Brain microvascular endothelial cell (primary cell): ENCODE measurements at regions not wholly inside any gene's neighbourhood (a gene's known extent, or its start where the extent isn't known, plus 50 kb on each side); places are given as distances from the start of the nearest gene placed in this dataset.

Source experiments
- DNase-seq: peaks from one replicate; pipeline ENCODE4 v3.0.0-alpha.2; 2020
- H3K27ac ChIP-seq: fragments of 250-450 bp; sonication (Bioruptor Pico); 2 replicates; pipeline ENCODE4 v1.5.1; 2020; ENCODE audit warnings: mild to moderate bottlenecking, moderate library complexity
- H3K27me3 ChIP-seq: fragments of 250-450 bp; sonication (Bioruptor Pico); replicated peaks from 2 replicates; pipeline ENCODE4 v1.5.1; 2020; ENCODE audit warnings: mild to moderate bottlenecking
- H3K36me3 ChIP-seq: fragments of 250-450 bp; sonication (Bioruptor Pico); replicated peaks from 2 replicates; pipeline ENCODE4 v1.5.1; 2020; ENCODE audit warnings: mild to moderate bottlenecking
- H3K4me3 ChIP-seq: 2 replicates; pipeline ENCODE4 v1.5.1; 2011; ENCODE audit warnings: low read depth, mild to moderate bottlenecking, control low read depth, low read length, moderate library complexity
- CTCF ChIP-seq: IDR thresholded peaks from 2 replicates; pipeline ENCODE4 v1.5.1; 2011; ENCODE audit warnings: low read depth, mild to moderate bottlenecking, moderate library complexity, low read length, control low read depth, inconsistent platforms; ENCODE audit errors: missing control alignments
- in situ Hi-C: cut with HindIII; loops from 2 replicates; pipeline ENCODE4 v1.10.0; 2017; ENCODE audit warnings: low sequenced_read_pairs, low pct_ligation_motif_present

- no peaks in the 10 kb centered on the region for H3K36me3 ChIP-seq
- no peak for TF ChIP-seq CTCF
- in situ Hi-C loops, result no loop called here
- H3K27ac ChIP-seq, result no peak overlapping the region
- no peak overlapping the region for H3K4me3 ChIP-seq
- DNase-seq, result no peak
- no peaks in the 10 kb centered on the region for H3K27me3 ChIP-seq
Measured at GRCh38 chr2:15790838-15791237, 149.5 kb upstream of the MYCN start.

- Histone ChIP-seq H3K36me3 (no peaks in the 10 kb centered on the region), H3K27ac (no peak overlapping the region), H3K4me3 (no peak overlapping the region), H3K27me3 (no peaks in the 10 kb centered on the region)
- in situ Hi-C loops, result no loop called here
- DNase-seq, result no peak
- TF ChIP-seq CTCF, result no peak
Measured at GRCh38 chr2:15791294-15791693, 149.1 kb upstream of the MYCN start.

GRCh38 chr2:15792331-15792730 is 148.0 kb upstream of the MYCN start:
- Histone ChIP-seq H3K4me3 (no peak overlapping the region), H3K27ac (no peak overlapping the region), H3K36me3 (no peaks in the 10 kb centered on the region), H3K27me3 (no peaks in the 10 kb centered on the region)
- no peak for DNase-seq
- in situ Hi-C loops, result no loop called here
- TF ChIP-seq CTCF, result no peak

- no peak for TF ChIP-seq CTCF
Measured at GRCh38 chr2:15793078-15793913, 147.1 kb upstream of the MYCN start.

GRCh38 chr2:15793978-15794377 is 146.4 kb upstream of the MYCN start:
- H3K27ac ChIP-seq, result no peak overlapping the region
- no peak for TF ChIP-seq CTCF
- no peaks in the 10 kb centered on the region for H3K36me3 ChIP-seq
- H3K4me3 ChIP-seq, result no peak overlapping the region
- H3K27me3 ChIP-seq, result no peaks in the 10 kb centered on the region
- in situ Hi-C loops, result no loop called here
- no peak for DNase-seq

More at GRCh38 chr2:15793078-15793913, 147.1 kb upstream of the MYCN start:
- no peak for DNase-seq
- H3K4me3 ChIP-seq, result no peak overlapping the region
- in situ Hi-C loops, result no loop called here
- no peaks in the 10 kb centered on the region for H3K36me3 ChIP-seq
- no peaks in the 10 kb centered on the region for H3K27me3 ChIP-seq
- no peak overlapping the region for H3K27ac ChIP-seq
